ENCODE measurements at regions not wholly inside any gene's neighbourhood (a gene's known extent, or its start where the extent isn't known, plus 50 kb on each side); places are given as distances from the start of the nearest gene placed in this dataset.

GRCh38 chr2:71856773-71857525, 290.7 kb downstream of the CYP26B1 start:
- Histone ChIP-seq H3K27me3 (replicated peaks; ENCODE audit: insufficient read depth, low read depth, low read length, poor library complexity) (no peaks in the 10 kb centered on the region), H3K36me3 (ENCODE audit: insufficient read depth, low read length, poor library complexity, severe bottlenecking) (no peaks in the 10 kb centered on the region), H3K4me1 (ENCODE audit: insufficient read depth, low read length, poor library complexity, severe bottlenecking) (no peaks in the 10 kb centered on the region), H3K9me3 (ENCODE audit: low read depth, low read length, poor library complexity, severe bottlenecking) (no peaks in the 10 kb centered on the region), H3K27ac (ENCODE audit: low read depth, low read length, poor library complexity, severe bottlenecking) (no peak overlapping the region), H3K4me3 (ENCODE audit: low read depth, low read length, poor library complexity, severe bottlenecking) (no peak overlapping the region)
- peak; percentile 29 for DNase-seq (ENCODE audit: low spot score)
- POLR2A ChIA-PET (ENCODE audit: low non-redundant PET) = no interaction called here
- intact Hi-C loops (cut with micrococcal nuclease; ENCODE audit: unreplicated experiment) = no loop called here
- TF ChIP-seq EZH2 (IDR thresholded peaks at IDR 0.05; ENCODE audit: borderline replicate concordance, low read depth, low read length, poor library complexity, severe bottlenecking) (no peak), CTCF (conservative IDR thresholded peaks at IDR 0.05; ENCODE audit: low read depth, low read length) (no peak)
- CTCF ChIA-PET = no interaction called here
- BruUV-seq (replicated peaks) = no TSS peak

- CTCF ChIA-PET = no interaction called here
- BruUV-seq (replicated peaks) = no TSS peak
- Histone ChIP-seq H3K4me1 (ENCODE audit: insufficient read depth, low read length, poor library complexity, severe bottlenecking) (no peaks in the 10 kb centered on the region), H3K27me3 (replicated peaks; ENCODE audit: insufficient read depth, low read depth, low read length, poor library complexity) (no peaks in the 10 kb centered on the region), H3K36me3 (ENCODE audit: insufficient read depth, low read length, poor library complexity, severe bottlenecking) (no peaks in the 10 kb centered on the region), H3K27ac (ENCODE audit: low read depth, low read length, poor library complexity, severe bottlenecking) (no peak overlapping the region), H3K4me3 (ENCODE audit: low read depth, low read length, poor library complexity, severe bottlenecking) (no peak overlapping the region), H3K9me3 (ENCODE audit: low read depth, low read length, poor library complexity, severe bottlenecking) (no peaks in the 10 kb centered on the region)
- no peak for DNase-seq (ENCODE audit: low spot score)
- TF ChIP-seq CTCF (conservative IDR thresholded peaks at IDR 0.05; ENCODE audit: low read depth, low read length) (no peak), EZH2 (IDR thresholded peaks at IDR 0.05; ENCODE audit: borderline replicate concordance, low read depth, low read length, poor library complexity, severe bottlenecking) (no peak)
- POLR2A ChIA-PET (ENCODE audit: low non-redundant PET) = no interaction called here
- intact Hi-C loops (cut with micrococcal nuclease; ENCODE audit: unreplicated experiment) = no loop called here
These were observed 293.8 kb downstream of the CYP26B1 start for GRCh38 chr2:71853858-71854257.

- BruUV-seq (replicated peaks) = no TSS peak
- Histone ChIP-seq H3K4me1 (ENCODE audit: insufficient read depth, low read length, poor library complexity, severe bottlenecking) (no peaks in the 10 kb centered on the region), H3K36me3 (ENCODE audit: insufficient read depth, low read length, poor library complexity, severe bottlenecking) (no peaks in the 10 kb centered on the region), H3K9me3 (ENCODE audit: low read depth, low read length, poor library complexity, severe bottlenecking) (no peaks in the 10 kb centered on the region), H3K27me3 (replicated peaks; ENCODE audit: insufficient read depth, low read depth, low read length, poor library complexity) (no peaks in the 10 kb centered on the region), H3K27ac (ENCODE audit: low read depth, low read length, poor library complexity, severe bottlenecking) (no peak overlapping the region), H3K4me3 (ENCODE audit: low read depth, low read length, poor library complexity, severe bottlenecking) (no peak overlapping the region)
- ChIA-PET POLR2A (ENCODE audit: low non-redundant PET) (no interaction called here), CTCF (no interaction called here)
- TF ChIP-seq CTCF (conservative IDR thresholded peaks at IDR 0.05; ENCODE audit: low read depth, low read length) (no peak), EZH2 (IDR thresholded peaks at IDR 0.05; ENCODE audit: borderline replicate concordance, low read depth, low read length, poor library complexity, severe bottlenecking) (no peak)
- intact Hi-C loops (cut with micrococcal nuclease; ENCODE audit: unreplicated experiment) = no loop called here
- no peak for DNase-seq (ENCODE audit: low spot score)
These were observed 295.4 kb downstream of the CYP26B1 start for GRCh38 chr2:71852141-71852711.

Data from A673 (cell line).